HuH-7 (cell line): ENCODE measurements at regions not wholly inside any gene's neighbourhood (a gene's known extent, or its start where the extent isn't known, plus 50 kb on each side); places are given as distances from the start of the nearest gene placed in this dataset.

Source experiments
- DNase-seq: peaks from one replicate; pipeline ENCODE4 v3.0.0; 2011; ENCODE audit warnings: low spot score

GRCh38 chr2:55973673-55974072 is 50.1 kb upstream of the EFEMP1 start:
- no peak for DNase-seq

GRCh38 chr2:55976681-55977080 is 53.1 kb upstream of the EFEMP1 start:
- no peak for DNase-seq

DNA sequence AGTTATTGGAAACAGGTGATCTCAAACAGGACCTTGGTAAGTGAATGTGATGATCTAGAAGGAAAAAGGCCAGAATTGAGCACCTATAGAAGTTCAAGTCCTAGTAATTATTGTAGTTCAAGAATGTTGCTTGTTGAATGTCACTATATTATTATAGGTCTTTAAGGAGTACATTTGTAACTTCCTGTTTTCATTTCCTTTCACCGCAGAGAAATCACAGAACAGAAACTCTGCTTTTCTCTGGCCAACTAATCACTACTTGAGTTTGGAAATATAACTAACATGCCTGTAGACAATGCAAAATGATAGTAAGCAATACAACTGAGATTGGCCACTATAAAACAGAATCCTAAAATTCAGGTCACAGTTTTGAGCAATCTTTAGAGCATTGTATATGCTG is 61.8 kb upstream of the EFEMP1 start:
- no peak for DNase-seq

DNA sequence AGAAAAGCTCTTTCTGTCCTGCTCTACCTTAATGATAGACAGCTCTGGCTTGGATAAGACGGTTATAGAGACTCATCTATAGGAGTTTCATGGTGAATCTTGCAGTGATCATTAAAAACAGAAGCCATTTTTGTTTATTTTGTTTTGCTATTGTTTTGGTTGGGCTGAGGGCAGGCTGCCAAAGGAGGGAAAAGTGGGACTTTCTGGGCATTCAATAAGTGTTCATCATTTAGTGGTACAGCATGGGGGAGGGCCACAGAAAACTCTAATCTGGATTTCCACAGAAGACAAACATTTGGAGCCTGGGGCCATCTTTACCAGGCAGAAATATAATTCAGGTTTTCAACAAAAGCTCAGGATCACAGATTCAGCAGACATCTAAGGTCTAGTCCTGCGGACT is 62.4 kb upstream of the EFEMP1 start:
- DNase-seq = no peak

GRCh38 chr2:55986700-55987440 is 63.3 kb upstream of the EFEMP1 start:
- DNase-seq = no peak

DNA sequence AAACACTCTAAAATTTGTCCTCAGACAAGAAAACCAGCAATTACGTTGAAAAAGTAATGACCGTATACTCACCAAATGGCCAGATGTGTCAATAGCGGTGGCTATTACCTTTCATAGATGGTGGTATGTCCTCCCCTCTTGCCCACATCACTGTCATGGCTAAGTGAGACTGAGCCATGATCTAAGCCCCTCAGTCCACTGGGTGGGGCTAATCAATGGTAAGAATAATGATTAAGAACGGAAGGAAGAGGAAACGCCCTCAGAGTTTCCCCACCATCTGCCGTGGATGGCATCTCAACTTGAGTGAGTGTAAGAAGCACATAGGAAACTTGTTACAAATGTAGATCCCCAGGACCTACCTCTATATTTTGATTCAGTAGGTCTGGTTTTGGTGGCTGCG is 65.8 kb upstream of the EFEMP1 start:
- no peak for DNase-seq

DNA sequence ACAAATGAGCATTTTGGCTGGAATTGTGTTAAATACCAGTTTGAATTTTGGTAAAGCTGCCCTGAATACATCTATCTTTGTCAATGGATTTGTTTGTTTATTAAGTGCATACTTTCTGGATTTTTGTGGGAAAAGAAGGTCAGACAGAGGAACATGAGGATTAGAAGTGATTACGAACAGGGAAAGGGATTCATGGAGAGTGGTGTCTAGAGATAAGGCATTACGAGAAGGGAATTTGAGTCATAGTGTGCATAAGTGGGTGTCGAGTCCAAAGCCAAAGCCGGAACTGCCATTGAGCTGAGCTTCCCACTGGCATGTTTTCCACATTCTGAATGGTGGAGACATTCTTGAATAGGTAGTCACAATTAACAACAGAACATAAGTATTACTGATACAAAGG is 68.9 kb upstream of the EFEMP1 start:
- DNase-seq = no peak

DNA sequence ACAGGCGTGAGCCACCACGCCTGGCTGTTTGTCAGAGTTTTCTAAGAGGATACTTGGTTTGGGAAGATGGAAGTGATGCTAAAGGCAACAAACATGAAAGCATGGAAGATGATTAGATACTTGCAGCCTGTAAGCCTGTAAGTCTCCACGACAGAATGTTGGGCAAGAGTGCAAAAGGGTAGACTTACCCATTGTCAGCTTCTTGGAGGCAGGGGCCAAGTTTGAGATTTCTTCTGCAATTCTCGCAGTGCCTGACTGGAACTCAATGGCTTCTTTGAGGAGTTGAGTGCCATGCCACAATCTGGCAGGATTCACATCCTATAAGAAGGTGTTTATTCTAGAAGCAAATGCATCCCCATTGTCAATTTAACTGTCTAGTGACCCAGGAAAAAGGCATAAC is 70.1 kb upstream of the EFEMP1 start:
- no peak for DNase-seq

GRCh38 chr2:55995211-55995610 is 71.6 kb upstream of the EFEMP1 start:
- no peak for DNase-seq

GRCh38 chr2:55995902-55996301 is 72.3 kb upstream of the EFEMP1 start:
- no peak for DNase-seq

GRCh38 chr2:55999231-55999630 is 75.6 kb upstream of the EFEMP1 start:
- DNase-seq = no peak

- DNase-seq = no peak
These were observed 76.2 kb upstream of the EFEMP1 start for GRCh38 chr2:55999790-56000189.

DNA sequence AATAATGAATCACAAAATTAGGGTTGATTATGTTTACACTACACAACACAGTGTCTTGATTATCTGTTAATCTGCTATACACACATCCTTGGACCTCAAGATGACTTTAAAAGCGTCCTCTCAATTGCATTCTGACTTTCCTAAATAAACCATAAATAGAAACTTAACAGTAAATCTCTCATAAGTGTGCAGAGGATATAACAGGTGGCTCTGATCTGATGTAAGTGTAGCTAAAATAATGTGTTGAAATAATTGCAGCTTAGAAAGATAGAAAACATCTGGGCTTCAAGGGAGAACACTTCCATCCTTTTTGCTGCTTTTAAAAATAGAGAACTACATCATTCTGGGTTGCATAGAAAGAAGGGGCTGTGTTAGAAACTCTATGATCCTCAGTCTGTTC is 78.4 kb upstream of the EFEMP1 start:
- DNase-seq = no peak

GRCh38 chr2:56008661-56009431 is 85.3 kb upstream of the EFEMP1 start:
- no peak for DNase-seq

DNA sequence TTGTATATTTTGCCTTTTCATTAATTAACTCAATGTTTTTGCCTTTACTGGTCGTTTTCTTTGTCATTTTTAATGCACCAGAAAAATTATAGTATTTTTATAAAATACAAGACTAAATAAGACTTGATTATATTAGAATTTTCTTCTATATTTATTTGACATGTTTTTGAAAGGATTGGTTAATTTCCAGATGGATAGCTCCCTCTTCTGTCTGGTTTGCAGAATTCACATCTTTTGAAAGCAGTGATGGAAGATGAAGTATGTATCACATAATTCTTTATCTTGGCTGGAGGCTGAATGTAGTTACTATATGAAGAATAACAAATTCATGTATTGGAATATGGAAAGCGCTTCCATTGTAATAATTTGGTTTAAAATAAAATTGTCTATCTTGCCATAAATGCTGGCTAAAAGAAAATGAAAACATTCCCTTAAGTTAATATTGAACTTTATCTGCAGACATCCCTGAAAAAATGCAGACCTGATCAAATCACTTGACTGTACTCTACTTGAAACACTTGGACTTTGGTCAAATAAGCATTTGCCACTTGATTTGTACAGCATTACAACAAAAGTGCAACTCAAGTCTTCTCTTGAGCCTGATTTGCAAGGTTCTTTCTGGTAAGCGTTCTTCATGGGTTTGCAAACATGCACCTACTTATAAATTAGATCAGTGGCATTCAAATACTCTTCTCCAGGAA is 86.3 kb upstream of the EFEMP1 start:
- DNase-seq = peak; percentile 17

- no peak for DNase-seq
These were observed 88.0 kb upstream of the EFEMP1 start for GRCh38 chr2:56011624-56012023.

- DNase-seq = no peak
These were observed 88.7 kb upstream of the EFEMP1 start for GRCh38 chr2:56012221-56012765.

DNA sequence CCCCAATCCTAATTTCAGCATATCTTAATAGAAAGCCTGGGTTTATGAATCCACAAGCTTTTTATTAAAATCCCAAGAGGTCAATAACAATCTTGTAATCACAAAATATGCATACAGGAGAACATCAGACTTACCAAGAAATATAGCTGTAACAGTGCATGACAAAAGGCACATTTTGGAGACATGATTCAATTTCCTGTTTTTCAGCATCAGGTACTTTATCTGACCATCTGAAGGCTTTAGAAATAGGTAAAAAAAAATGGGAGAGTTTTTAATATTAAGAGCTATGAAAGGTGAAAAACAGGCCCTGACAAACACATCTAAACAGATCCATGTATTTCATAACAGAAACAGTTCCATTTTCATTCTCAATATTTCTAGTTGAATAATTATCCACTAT is 89.9 kb upstream of the EFEMP1 start:
- no peak for DNase-seq

GRCh38 chr2:56014046-56014730 is 90.6 kb upstream of the EFEMP1 start:
- no peak for DNase-seq

- DNase-seq = no peak
These were observed 92.1 kb upstream of the EFEMP1 start for GRCh38 chr2:56015711-56016115.

GRCh38 chr2:56017784-56018183 is 94.2 kb upstream of the EFEMP1 start:
- no peak for DNase-seq

GRCh38 chr2:56018267-56018666 is 94.7 kb upstream of the EFEMP1 start:
- no peak for DNase-seq
